VCaP (cell line): ENCODE measurements at regions not wholly inside any gene's neighbourhood (a gene's known extent, or its start where the extent isn't known, plus 50 kb on each side); places are given as distances from the start of the nearest gene placed in this dataset.

ENCODE experiments used
- H3K27ac ChIP-seq: fragments of 450-650 bp; 2 replicates; pipeline ENCODE4 v1.5.1; 2017
- TF ChIP-seq, protein P1 (sequence below): fragments of 450-650 bp; conservative IDR thresholded peaks from 2 replicates; pipeline ENCODE4 v1.5.1; 2017; ENCODE audit warnings: mild to moderate bottlenecking, moderate library complexity

DNA sequence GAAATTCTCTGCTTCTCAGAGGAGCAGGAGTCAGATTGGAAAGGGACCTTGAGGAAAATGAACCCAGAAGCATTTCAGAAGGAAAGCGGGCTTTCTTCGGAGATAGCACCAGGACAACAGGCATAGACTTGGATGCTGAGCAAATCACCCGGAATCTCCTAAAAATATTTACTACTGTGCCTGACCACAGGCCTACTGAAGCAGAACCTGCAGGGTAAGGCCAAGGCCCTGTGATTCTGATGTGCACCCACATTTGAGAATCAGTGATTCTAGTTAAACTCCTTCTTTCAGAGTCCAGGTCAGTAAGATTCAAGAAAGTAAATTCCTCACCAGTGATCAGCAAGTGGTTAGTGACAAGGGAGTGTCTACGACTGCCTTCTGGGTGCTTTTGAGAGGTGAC is 307.3 kb upstream of the DUSP10 start:
- no peak overlapping the region for H3K27ac ChIP-seq
- TF ChIP-seq, protein P1, sequence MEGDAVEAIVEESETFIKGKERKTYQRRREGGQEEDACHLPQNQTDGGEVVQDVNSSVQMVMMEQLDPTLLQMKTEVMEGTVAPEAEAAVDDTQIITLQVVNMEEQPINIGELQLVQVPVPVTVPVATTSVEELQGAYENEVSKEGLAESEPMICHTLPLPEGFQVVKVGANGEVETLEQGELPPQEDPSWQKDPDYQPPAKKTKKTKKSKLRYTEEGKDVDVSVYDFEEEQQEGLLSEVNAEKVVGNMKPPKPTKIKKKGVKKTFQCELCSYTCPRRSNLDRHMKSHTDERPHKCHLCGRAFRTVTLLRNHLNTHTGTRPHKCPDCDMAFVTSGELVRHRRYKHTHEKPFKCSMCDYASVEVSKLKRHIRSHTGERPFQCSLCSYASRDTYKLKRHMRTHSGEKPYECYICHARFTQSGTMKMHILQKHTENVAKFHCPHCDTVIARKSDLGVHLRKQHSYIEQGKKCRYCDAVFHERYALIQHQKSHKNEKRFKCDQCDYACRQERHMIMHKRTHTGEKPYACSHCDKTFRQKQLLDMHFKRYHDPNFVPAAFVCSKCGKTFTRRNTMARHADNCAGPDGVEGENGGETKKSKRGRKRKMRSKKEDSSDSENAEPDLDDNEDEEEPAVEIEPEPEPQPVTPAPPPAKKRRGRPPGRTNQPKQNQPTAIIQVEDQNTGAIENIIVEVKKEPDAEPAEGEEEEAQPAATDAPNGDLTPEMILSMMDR = no peak

DNA sequence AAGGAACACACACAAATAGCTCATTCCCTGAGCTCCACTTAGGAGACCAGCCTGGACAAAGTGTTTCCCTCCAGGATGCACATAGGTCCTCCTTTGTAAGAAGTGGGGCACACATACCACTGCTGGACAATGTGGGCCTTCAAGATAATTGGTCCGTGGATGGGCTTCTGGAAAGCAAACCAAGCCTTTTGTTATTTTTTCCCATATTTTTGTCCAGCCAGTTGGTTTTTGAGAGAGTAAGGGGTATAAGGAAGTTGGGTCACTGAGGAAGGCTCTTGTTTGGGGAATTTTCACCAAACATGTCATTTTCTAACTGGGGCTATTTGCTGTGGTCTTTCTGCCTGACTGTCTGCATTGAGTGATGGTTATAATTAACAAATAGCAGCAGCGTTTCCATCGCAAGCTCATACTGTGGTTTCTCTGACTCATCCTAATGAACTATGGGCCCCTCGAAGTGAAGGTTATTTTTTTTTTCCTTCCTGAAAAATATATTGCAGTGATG is 306.3 kb upstream of the DUSP10 start:
- TF ChIP-seq, protein P1 = no peak
- no peak overlapping the region for H3K27ac ChIP-seq

DNA sequence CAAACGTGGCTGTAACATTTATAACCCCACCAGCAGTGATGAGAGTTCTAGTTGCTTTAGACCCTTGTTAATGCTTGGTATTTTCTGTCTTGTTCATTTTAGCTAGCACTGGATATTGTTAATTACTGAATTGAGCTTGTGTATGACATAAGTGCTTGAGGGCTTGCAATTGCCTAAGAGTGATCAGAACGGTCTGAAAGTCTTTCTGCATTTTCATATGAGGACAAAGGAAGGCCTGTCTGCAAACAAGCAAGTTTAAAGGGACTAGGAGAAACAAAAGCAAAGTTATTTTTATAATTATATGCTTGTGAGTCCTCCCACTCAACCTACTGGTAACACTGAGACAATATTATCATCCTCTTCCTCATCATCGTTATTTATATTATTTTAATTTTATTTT is 305.5 kb upstream of the DUSP10 start:
- H3K27ac ChIP-seq = no peak overlapping the region
- TF ChIP-seq, protein P1 = no peak

DNA sequence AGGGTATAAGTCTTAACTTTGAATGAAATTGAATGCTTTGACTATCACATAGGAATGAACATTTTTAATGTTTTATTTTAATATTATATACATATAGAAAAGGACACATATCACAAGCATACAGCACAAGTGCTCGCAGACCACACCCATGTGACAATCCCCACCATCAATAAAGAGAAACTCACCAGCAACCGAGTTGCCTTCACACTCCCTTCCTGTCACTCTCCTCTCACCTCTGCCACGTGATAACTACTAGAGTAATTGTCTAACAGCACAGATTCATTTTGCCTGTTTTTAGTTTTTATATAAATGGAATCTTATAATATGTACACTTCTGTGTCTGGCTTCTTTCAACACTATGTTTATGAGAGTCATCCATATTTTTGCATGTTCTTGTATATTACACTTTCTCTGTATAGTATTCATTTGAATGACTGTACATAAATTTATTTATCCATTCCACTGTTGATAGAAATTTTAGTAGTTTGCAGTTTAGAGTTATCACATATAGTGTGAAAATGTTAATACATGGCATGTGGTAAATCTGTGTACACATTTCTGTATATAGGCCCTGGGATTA is 304.9 kb upstream of the DUSP10 start:
- no peak overlapping the region for H3K27ac ChIP-seq

DNA sequence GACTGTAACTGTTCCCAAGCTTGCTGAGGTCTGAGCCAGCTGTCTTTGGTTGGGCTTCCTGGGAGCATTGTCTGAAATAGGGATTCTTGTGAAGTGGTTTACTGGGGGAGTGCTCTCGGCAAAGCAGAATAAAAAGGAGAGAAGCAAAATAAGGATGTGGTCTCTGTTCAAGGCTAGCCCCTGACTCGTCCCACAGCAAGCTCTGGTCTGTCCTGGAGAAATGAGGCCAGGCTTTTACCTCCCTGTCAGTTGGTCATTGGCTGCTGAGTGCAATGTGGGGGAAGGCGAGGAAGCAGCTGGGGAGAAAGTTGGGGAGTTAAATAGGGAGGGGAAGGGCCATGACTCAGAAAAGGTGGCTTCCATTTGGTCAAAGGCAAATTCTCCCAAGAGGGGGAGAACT is 303.9 kb upstream of the DUSP10 start:
- TF ChIP-seq, protein P1 = no peak
- H3K27ac ChIP-seq = no peak overlapping the region

More for the DNA sequence above, 304.9 kb upstream of the DUSP10 start:
- TF ChIP-seq, protein P1 = no peak

DNA sequence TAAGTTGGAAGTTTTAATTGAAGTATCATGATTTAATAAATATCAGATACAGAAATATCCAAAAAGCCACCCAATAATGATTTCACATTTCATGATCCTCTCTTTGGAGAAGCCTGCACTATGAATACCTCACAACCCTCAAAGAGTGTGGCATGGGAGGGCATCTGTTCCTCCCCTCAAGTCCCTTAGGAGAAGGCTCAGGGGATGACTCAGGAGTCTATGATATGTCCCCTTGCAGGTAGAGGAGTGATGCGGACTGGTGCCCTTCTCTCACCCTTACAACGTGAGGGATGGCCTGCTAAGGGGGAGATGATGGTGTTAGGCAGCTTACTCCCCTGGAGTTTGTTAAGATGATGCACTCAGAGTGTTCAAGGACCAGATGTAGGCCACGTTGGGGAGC is 303.3 kb upstream of the DUSP10 start:
- TF ChIP-seq, protein P1 = no peak
- no peak overlapping the region for H3K27ac ChIP-seq

DNA sequence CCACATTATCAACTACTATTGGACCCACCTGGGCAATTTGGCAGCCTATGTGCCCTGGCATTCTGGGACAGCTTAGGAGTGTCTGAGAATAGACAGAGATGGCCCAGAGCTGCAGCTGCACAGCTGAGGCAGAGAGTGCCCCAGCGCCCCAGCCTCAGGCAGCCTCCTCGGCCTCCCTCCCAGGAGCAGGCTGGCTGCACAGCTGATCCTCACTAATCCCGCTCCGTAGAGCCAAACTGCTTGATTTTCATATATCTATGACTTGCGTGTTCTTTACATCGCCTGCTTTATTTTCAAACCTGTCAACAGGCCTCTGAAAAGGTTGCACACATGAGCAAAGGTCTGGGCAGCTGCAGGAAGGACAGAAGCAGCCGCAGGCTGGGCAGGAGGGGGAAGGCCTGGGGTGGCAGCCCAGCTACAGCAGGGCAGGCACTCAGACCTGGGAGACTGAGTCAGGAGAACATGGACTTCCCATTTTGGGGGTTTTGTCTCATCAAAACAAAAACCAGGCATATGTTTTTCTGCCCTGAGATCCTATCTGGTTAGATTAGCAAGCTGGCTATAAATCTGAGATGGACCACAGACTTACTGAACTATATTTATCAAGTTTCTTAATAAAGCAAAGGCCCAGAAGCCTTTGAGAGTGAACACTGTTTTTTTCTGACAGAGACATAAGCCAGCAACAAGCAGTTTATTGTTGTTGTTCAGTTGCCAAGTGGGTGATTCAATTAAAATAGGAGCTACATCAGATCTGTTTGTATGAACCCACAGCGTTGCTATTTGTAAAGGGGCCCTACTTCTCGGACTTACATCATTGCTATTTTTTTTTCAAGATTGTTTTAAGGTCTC is 301.8 kb upstream of the DUSP10 start:
- TF ChIP-seq, protein P1 = no peak
- no peak overlapping the region for H3K27ac ChIP-seq
